ENCODE measurements at regions not wholly inside any gene's neighbourhood (a gene's known extent, or its start where the extent isn't known, plus 50 kb on each side); places are given as distances from the start of the nearest gene placed in this dataset.
"Not testable (repeated sequence)": the region's sequence is repeated elsewhere in the genome, so short reads cannot be mapped to it uniquely, and the experiment has no call there.

GRCh38 chr3:59235634-59236012 is 185.8 kb upstream of the CFAP20DC start:
- TF ChIP-seq CTCF (IDR thresholded peaks at IDR 0.05): no peak
- Histone ChIP-seq H3K27ac (no peak overlapping the region), H3K4me3 (no peak overlapping the region), H3K9me3 (no peaks in the 10 kb centered on the region), H3K4me1 (ENCODE audit: control insufficient read depth in 1 of 2, low read depth in 2 of 2) (no peaks in the 10 kb centered on the region), H3K27me3 (replicated peaks; ENCODE audit: insufficient read depth) (no peaks in the 10 kb centered on the region), H3K36me3 (no peaks in the 10 kb centered on the region)
- DNase-seq (ENCODE audit: low spot score): no peak
- no peak for ATAC-seq (ENCODE audit: insufficient number of reproducible peaks, low FRiP score, low read depth)

- Histone ChIP-seq H3K27ac (no peak overlapping the region), H3K27me3 (replicated peaks; ENCODE audit: insufficient read depth) (no peaks in the 10 kb centered on the region), H3K9me3 (no peaks in the 10 kb centered on the region), H3K4me1 (ENCODE audit: control insufficient read depth in 1 of 2, low read depth in 2 of 2) (no peaks in the 10 kb centered on the region), H3K36me3 (no peaks in the 10 kb centered on the region), H3K4me3 (no peak overlapping the region)
- no peak for TF ChIP-seq CTCF (IDR thresholded peaks at IDR 0.05)
- ATAC-seq (ENCODE audit: insufficient number of reproducible peaks, low FRiP score, low read depth) (no peak), DNase-seq (ENCODE audit: low spot score) (no peak)
These were observed 185.2 kb upstream of the CFAP20DC start for GRCh38 chr3:59234884-59235633.

GRCh38 chr3:59230379-59230778 is 180.6 kb upstream of the CFAP20DC start:
- not testable (repeated sequence) for H3K9me3 ChIP-seq; H3K27ac ChIP-seq; H3K27me3 ChIP-seq (replicated peaks; ENCODE audit: insufficient read depth); H3K4me1 ChIP-seq (ENCODE audit: control insufficient read depth in 1 of 2, low read depth in 2 of 2); H3K36me3 ChIP-seq; ATAC-seq (ENCODE audit: insufficient number of reproducible peaks, low FRiP score, low read depth); H3K4me3 ChIP-seq; DNase-seq (ENCODE audit: low spot score)

- no peaks in the 10 kb centered on the region for H3K4me1 ChIP-seq (ENCODE audit: control insufficient read depth in 1 of 2, low read depth in 2 of 2)
- DNase-seq (ENCODE audit: low spot score) (no peak), ATAC-seq (ENCODE audit: insufficient number of reproducible peaks, low FRiP score, low read depth) (no peak)
- no peaks in the 10 kb centered on the region for H3K9me3 ChIP-seq
- H3K4me3 ChIP-seq: no peak overlapping the region
- no peak overlapping the region for H3K27ac ChIP-seq
- no peaks in the 10 kb centered on the region for H3K36me3 ChIP-seq
- no peaks in the 10 kb centered on the region for H3K27me3 ChIP-seq (replicated peaks; ENCODE audit: insufficient read depth)
- no peak for TF ChIP-seq CTCF (IDR thresholded peaks at IDR 0.05)
These were observed 164.0 kb upstream of the CFAP20DC start for GRCh38 chr3:59213860-59214259.

- DNase-seq (ENCODE audit: low spot score): no peak
- no peak for ATAC-seq (ENCODE audit: insufficient number of reproducible peaks, low FRiP score, low read depth)
- no peaks in the 10 kb centered on the region for H3K9me3 ChIP-seq
- no peaks in the 10 kb centered on the region for H3K36me3 ChIP-seq
- H3K27me3 ChIP-seq (replicated peaks; ENCODE audit: insufficient read depth): no peaks in the 10 kb centered on the region
- H3K4me1 ChIP-seq (ENCODE audit: control insufficient read depth in 1 of 2, low read depth in 2 of 2): no peaks in the 10 kb centered on the region
- no peak overlapping the region for H3K27ac ChIP-seq
- no peak overlapping the region for H3K4me3 ChIP-seq
- TF ChIP-seq CTCF (IDR thresholded peaks at IDR 0.05): peak; percentile 25
These were observed 162.4 kb upstream of the CFAP20DC start for GRCh38 chr3:59212128-59212779.
